IMR-90 (cell line): ENCODE measurements at regions not wholly inside any gene's neighbourhood (a gene's known extent, or its start where the extent isn't known, plus 50 kb on each side); places are given as distances from the start of the nearest gene placed in this dataset.

Source experiments
- BHLHE40 ChIP-seq: fragments of 150-350 bp; IDR thresholded peaks from 2 replicates; pipeline ENCODE4 v1.6.1; 2016; ENCODE audit warnings: mild to moderate bottlenecking, low read depth, low read length
- CEBPB ChIP-seq: IDR thresholded peaks from 2 replicates; pipeline ENCODE4 v1.6.1; 2012; ENCODE audit warnings: low read depth, low read length, improper control_type of control experiment
- CHD1 ChIP-seq: IDR thresholded peaks from 2 replicates; pipeline ENCODE4 v1.6.1; 2012; ENCODE audit warnings: low read depth, low read length, improper control_type of control experiment
- CTCF ChIP-seq: conservative IDR thresholded peaks from 2 replicates; pipeline ENCODE4 v1.5.1; 2012; ENCODE audit warnings: mild to moderate bottlenecking, low read depth, low read length, improper control_type of control experiment
- FOS ChIP-seq: fragments of 150-350 bp; IDR thresholded peaks from 2 replicates; pipeline ENCODE4 v1.6.1; 2016; ENCODE audit warnings: low read depth, low read length
- MAZ ChIP-seq: IDR thresholded peaks from 2 replicates; pipeline ENCODE4 v1.6.1; 2012; ENCODE audit warnings: low read depth, mild to moderate bottlenecking, low read length, improper control_type of control experiment, moderate library complexity, borderline replicate concordance
- MXI1 ChIP-seq: IDR thresholded peaks from 2 replicates; pipeline ENCODE4 v1.6.1; 2012; ENCODE audit warnings: low read depth, mild to moderate bottlenecking, low read length, moderate library complexity, borderline replicate concordance
- POLR2A ChIP-seq: IDR thresholded peaks from 2 replicates; pipeline ENCODE4 v1.6.1; 2012; ENCODE audit warnings: mild to moderate bottlenecking, low read depth, low read length
- RAD21 ChIP-seq: IDR thresholded peaks from 2 replicates; pipeline ENCODE4 v1.6.1; 2012; ENCODE audit warnings: low read length, improper control_type of control experiment
- SMC3 ChIP-seq: fragments of 150-350 bp; IDR thresholded peaks from 2 replicates; pipeline ENCODE4 v1.6.1; 2016; ENCODE audit warnings: low read depth, mild to moderate bottlenecking, antibody characterized with exemption, low read length, moderate library complexity
- TF ChIP-seq, protein P1 (sequence below): fragments of 150-350 bp; IDR thresholded peaks from 2 replicates; pipeline ENCODE4 v1.6.1; 2016; ENCODE audit warnings: low read depth, mild to moderate bottlenecking, low read length, moderate library complexity, borderline replicate concordance

GRCh38 chr7:91324663-91325062, 60.4 kb downstream of the FZD1 start:
- no peak for TF ChIP-seq POLR2A
- TF ChIP-seq CTCF: no peak
- no peak for TF ChIP-seq CHD1
- TF ChIP-seq FOS: no peak
- TF ChIP-seq, protein P1, sequence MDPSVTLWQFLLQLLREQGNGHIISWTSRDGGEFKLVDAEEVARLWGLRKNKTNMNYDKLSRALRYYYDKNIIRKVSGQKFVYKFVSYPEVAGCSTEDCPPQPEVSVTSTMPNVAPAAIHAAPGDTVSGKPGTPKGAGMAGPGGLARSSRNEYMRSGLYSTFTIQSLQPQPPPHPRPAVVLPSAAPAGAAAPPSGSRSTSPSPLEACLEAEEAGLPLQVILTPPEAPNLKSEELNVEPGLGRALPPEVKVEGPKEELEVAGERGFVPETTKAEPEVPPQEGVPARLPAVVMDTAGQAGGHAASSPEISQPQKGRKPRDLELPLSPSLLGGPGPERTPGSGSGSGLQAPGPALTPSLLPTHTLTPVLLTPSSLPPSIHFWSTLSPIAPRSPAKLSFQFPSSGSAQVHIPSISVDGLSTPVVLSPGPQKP: no peak
- no peak for TF ChIP-seq RAD21
- no peak for TF ChIP-seq SMC3
- TF ChIP-seq MAZ: no peak
- no peak for TF ChIP-seq MXI1
- TF ChIP-seq BHLHE40: no peak
- no peak for TF ChIP-seq CEBPB
